ENCODE measurements at regions not wholly inside any gene's neighbourhood (a gene's known extent, or its start where the extent isn't known, plus 50 kb on each side); places are given as distances from the start of the nearest gene placed in this dataset.

DNA sequence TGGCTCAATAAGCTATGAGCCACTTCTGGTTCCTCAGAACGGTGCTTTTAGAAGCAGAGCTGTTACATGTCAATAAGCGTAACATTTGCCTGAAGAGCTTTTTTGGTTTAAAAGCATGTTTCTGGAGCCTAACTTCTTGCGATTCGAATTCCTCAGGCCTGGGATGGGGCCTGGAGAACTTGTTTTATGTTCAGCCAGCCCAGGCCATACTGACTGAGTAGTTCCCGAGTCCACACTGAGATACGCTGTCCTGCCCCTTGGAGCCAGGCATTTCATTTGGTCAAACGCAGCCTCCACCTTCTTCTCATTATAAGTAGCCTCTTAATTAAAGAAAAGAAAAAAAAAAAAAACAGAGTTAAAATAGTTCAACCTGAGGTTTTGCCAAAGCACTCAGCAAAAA lies 260.6 kb upstream of the ANKRD55 start:
- no peaks in the 10 kb centered on the region for H3K4me1 ChIP-seq (ENCODE audit: insufficient read depth, low read length, poor library complexity, severe bottlenecking)
- H3K79me2 ChIP-seq (ENCODE audit: insufficient read depth, low read length): no peaks in the 10 kb centered on the region
- TF ChIP-seq EZH2phosphoT487 (IDR thresholded peaks at IDR 0.05; ENCODE audit: borderline replicate concordance): no peak
- TF ChIP-seq, protein P1, sequence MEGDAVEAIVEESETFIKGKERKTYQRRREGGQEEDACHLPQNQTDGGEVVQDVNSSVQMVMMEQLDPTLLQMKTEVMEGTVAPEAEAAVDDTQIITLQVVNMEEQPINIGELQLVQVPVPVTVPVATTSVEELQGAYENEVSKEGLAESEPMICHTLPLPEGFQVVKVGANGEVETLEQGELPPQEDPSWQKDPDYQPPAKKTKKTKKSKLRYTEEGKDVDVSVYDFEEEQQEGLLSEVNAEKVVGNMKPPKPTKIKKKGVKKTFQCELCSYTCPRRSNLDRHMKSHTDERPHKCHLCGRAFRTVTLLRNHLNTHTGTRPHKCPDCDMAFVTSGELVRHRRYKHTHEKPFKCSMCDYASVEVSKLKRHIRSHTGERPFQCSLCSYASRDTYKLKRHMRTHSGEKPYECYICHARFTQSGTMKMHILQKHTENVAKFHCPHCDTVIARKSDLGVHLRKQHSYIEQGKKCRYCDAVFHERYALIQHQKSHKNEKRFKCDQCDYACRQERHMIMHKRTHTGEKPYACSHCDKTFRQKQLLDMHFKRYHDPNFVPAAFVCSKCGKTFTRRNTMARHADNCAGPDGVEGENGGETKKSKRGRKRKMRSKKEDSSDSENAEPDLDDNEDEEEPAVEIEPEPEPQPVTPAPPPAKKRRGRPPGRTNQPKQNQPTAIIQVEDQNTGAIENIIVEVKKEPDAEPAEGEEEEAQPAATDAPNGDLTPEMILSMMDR (conservative IDR thresholded peaks at IDR 0.05; ENCODE audit: low read length): no peak
- H3K4me3 ChIP-seq (ENCODE audit: low read length, poor library complexity, severe bottlenecking): no peak overlapping the region
- H3F3A ChIP-seq (ENCODE audit: low read depth): no peaks in the 10 kb centered on the region
- H4K20me1 ChIP-seq (ENCODE audit: insufficient read depth, low read length, poor library complexity, severe bottlenecking): no peaks in the 10 kb centered on the region
- H3K9ac ChIP-seq (ENCODE audit: low read depth, low read length, poor library complexity, severe bottlenecking): no peak overlapping the region
- H3K9me2 ChIP-seq (replicated peaks; ENCODE audit: low read depth, low read length): no peaks in the 10 kb centered on the region
- H3K27me3 ChIP-seq (ENCODE audit: insufficient read depth, low read length, poor library complexity, severe bottlenecking): no peaks in the 10 kb centered on the region
- H3K4me2 ChIP-seq (ENCODE audit: low read depth, low read length, poor library complexity, severe bottlenecking): no peak overlapping the region
- no peaks in the 10 kb centered on the region for H3K9me3 ChIP-seq (ENCODE audit: insufficient read depth, low read depth, low read length)
- H3K36me3 ChIP-seq (ENCODE audit: insufficient read depth, low read length): no peaks in the 10 kb centered on the region
- H2AFZ ChIP-seq (ENCODE audit: low read length): no peak overlapping the region

DNA sequence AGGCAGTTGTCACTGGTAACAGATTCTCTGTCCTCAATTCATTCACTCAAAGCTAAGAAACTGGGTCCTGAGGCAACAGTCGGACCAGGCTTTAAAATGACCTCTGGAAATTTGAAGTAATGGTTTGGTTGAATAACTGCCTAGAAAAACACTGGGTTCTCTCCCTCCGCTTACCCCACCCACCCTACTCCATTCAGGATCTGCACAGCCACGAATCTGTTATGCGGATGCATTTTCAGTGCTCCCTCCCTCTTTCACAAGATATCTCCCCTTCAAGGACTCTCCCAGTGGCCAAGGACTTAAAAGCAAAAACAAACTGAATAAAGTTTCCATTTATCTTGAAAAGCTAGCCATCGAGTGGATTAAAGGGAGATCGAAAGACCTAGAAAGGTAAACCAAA lies 260.2 kb upstream of the ANKRD55 start:
- Histone ChIP-seq H3K36me3 (ENCODE audit: insufficient read depth, low read length) (no peaks in the 10 kb centered on the region), H3K27me3 (ENCODE audit: insufficient read depth, low read length, poor library complexity, severe bottlenecking) (no peaks in the 10 kb centered on the region), H3K4me2 (ENCODE audit: low read depth, low read length, poor library complexity, severe bottlenecking) (no peak overlapping the region), H2AFZ (ENCODE audit: low read length) (no peak overlapping the region), H3K4me3 (ENCODE audit: low read length, poor library complexity, severe bottlenecking) (no peak overlapping the region), H3K9me2 (replicated peaks; ENCODE audit: low read depth, low read length) (no peaks in the 10 kb centered on the region), H3K79me2 (ENCODE audit: insufficient read depth, low read length) (no peaks in the 10 kb centered on the region), H3K9ac (ENCODE audit: low read depth, low read length, poor library complexity, severe bottlenecking) (no peak overlapping the region), H3K9me3 (ENCODE audit: insufficient read depth, low read depth, low read length) (no peaks in the 10 kb centered on the region), H4K20me1 (ENCODE audit: insufficient read depth, low read length, poor library complexity, severe bottlenecking) (no peaks in the 10 kb centered on the region), H3K4me1 (ENCODE audit: insufficient read depth, low read length, poor library complexity, severe bottlenecking) (no peaks in the 10 kb centered on the region), H3F3A (ENCODE audit: low read depth) (no peaks in the 10 kb centered on the region)
- TF ChIP-seq EZH2phosphoT487 (IDR thresholded peaks at IDR 0.05; ENCODE audit: borderline replicate concordance): no peak
- TF ChIP-seq, protein P1 (conservative IDR thresholded peaks at IDR 0.05; ENCODE audit: low read length): no peak

DNA sequence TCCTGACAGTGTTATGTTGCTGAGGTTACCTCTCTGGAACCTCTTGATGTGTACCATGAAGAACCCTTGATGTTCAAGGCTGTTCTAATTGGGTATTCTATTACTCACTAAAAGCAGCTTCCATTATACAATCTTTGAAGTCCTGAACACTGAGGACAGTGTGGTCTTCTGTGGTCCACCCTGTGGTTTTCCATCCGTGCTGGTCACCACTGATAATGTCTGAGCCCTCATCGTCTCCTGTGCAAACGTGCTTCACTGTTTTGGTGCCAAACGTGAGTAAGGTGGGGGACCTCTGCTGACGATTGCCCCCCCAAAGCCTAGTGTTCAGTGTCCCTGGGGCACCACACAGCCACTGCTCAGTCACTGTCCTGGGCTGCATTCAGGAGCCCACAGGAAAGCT lies 259.7 kb upstream of the ANKRD55 start:
- H3K9me3 ChIP-seq (ENCODE audit: insufficient read depth, low read depth, low read length): no peaks in the 10 kb centered on the region
- no peaks in the 10 kb centered on the region for H3K4me1 ChIP-seq (ENCODE audit: insufficient read depth, low read length, poor library complexity, severe bottlenecking)
- H3K9me2 ChIP-seq (replicated peaks; ENCODE audit: low read depth, low read length): no peaks in the 10 kb centered on the region
- no peak overlapping the region for H2AFZ ChIP-seq (ENCODE audit: low read length)
- no peaks in the 10 kb centered on the region for H3F3A ChIP-seq (ENCODE audit: low read depth)
- H3K79me2 ChIP-seq (ENCODE audit: insufficient read depth, low read length): no peaks in the 10 kb centered on the region
- TF ChIP-seq, protein P1 (conservative IDR thresholded peaks at IDR 0.05; ENCODE audit: low read length): no peak
- TF ChIP-seq EZH2phosphoT487 (IDR thresholded peaks at IDR 0.05; ENCODE audit: borderline replicate concordance): no peak
- H3K4me2 ChIP-seq (ENCODE audit: low read depth, low read length, poor library complexity, severe bottlenecking): no peak overlapping the region
- no peaks in the 10 kb centered on the region for H3K36me3 ChIP-seq (ENCODE audit: insufficient read depth, low read length)
- no peaks in the 10 kb centered on the region for H3K27me3 ChIP-seq (ENCODE audit: insufficient read depth, low read length, poor library complexity, severe bottlenecking)
- no peaks in the 10 kb centered on the region for H4K20me1 ChIP-seq (ENCODE audit: insufficient read depth, low read length, poor library complexity, severe bottlenecking)
- H3K4me3 ChIP-seq (ENCODE audit: low read length, poor library complexity, severe bottlenecking): no peak overlapping the region
- no peak overlapping the region for H3K9ac ChIP-seq (ENCODE audit: low read depth, low read length, poor library complexity, severe bottlenecking)

All from Loucy (cell line).